GM19438 (cell line): ENCODE measurements at regions not wholly inside any gene's neighbourhood (a gene's known extent, or its start where the extent isn't known, plus 50 kb on each side); places are given as distances from the start of the nearest gene placed in this dataset.

Experiments
- ATAC-seq: cut with Tn5 transposase; IDR thresholded peaks from one replicate; pipeline ENCODE4 v1.9.1; 2021; ENCODE audit warnings: low read depth; ENCODE audit not compliant: unreplicated experiment

GRCh38 chr2:37425408-37425807 is 81.0 kb downstream of the QPCT start:
- no peak for ATAC-seq

GRCh38 chr2:37427241-37427640 is 82.8 kb downstream of the QPCT start:
- no peak for ATAC-seq

GRCh38 chr2:37436323-37436722 is 91.9 kb downstream of the QPCT start:
- ATAC-seq, result no peak

- ATAC-seq, result no peak
Measured at GRCh38 chr2:37439131-37439642, 94.8 kb downstream of the QPCT start.

- no peak for ATAC-seq
Measured at GRCh38 chr2:37441055-37441454, 96.6 kb downstream of the QPCT start.

- no peak for ATAC-seq
Measured at GRCh38 chr2:37443082-37443481, 98.7 kb downstream of the QPCT start.

- ATAC-seq, result no peak
Measured at GRCh38 chr2:37447446-37447845, 103.0 kb downstream of the QPCT start.

- ATAC-seq, result no peak
Measured at GRCh38 chr2:37448342-37449120, 104.1 kb downstream of the QPCT start.

- ATAC-seq, result no peak
Measured at GRCh38 chr2:37449761-37450296, 105.4 kb downstream of the QPCT start.

- no peak for ATAC-seq
Measured at GRCh38 chr2:37453027-37453426, 108.6 kb downstream of the QPCT start.

GRCh38 chr2:37454851-37455762 is 110.7 kb downstream of the QPCT start:
- ATAC-seq, result no peak

GRCh38 chr2:37456479-37456878 is 112.0 kb downstream of the QPCT start:
- no peak for ATAC-seq

- ATAC-seq, result no peak
Measured at GRCh38 chr2:37457401-37457901, 113.0 kb downstream of the QPCT start.

GRCh38 chr2:37458133-37458532 is 113.7 kb downstream of the QPCT start:
- ATAC-seq, result no peak

- no peak for ATAC-seq
Measured at GRCh38 chr2:37459095-37459981, 114.9 kb downstream of the QPCT start.

- no peak for ATAC-seq
Measured at GRCh38 chr2:37460896-37461229, 116.4 kb downstream of the QPCT start.

- ATAC-seq, result no peak
Measured at GRCh38 chr2:37464067-37464466, 119.6 kb downstream of the QPCT start.

- ATAC-seq, result no peak
Measured at GRCh38 chr2:37466533-37467222, 122.2 kb downstream of the QPCT start.

GRCh38 chr2:37468170-37468569 is 123.7 kb downstream of the QPCT start:
- no peak for ATAC-seq

- no peak for ATAC-seq
Measured at GRCh38 chr2:37469126-37469525, 124.7 kb downstream of the QPCT start.
